DND-41 (cell line): ENCODE measurements at regions not wholly inside any gene's neighbourhood (a gene's known extent, or its start where the extent isn't known, plus 50 kb on each side); places are given as distances from the start of the nearest gene placed in this dataset.

Experiments used
- EZH2 ChIP-seq: IDR thresholded peaks from 3 replicates; pipeline ENCODE4 v1.6.1; 2012; ENCODE audit warnings: borderline replicate concordance, low read depth, mild to moderate bottlenecking, moderate library complexity, low read length, inconsistent platforms; ENCODE audit not compliant: severe bottlenecking
- TF ChIP-seq, protein P1 (sequence below): IDR thresholded peaks from 2 replicates; pipeline ENCODE4 v1.5.1; 2012; ENCODE audit warnings: borderline replicate concordance, low read length, moderate library complexity, mild to moderate bottlenecking; ENCODE audit not compliant: poor library complexity, severe bottlenecking; ENCODE audit errors: extremely low read depth

DNA sequence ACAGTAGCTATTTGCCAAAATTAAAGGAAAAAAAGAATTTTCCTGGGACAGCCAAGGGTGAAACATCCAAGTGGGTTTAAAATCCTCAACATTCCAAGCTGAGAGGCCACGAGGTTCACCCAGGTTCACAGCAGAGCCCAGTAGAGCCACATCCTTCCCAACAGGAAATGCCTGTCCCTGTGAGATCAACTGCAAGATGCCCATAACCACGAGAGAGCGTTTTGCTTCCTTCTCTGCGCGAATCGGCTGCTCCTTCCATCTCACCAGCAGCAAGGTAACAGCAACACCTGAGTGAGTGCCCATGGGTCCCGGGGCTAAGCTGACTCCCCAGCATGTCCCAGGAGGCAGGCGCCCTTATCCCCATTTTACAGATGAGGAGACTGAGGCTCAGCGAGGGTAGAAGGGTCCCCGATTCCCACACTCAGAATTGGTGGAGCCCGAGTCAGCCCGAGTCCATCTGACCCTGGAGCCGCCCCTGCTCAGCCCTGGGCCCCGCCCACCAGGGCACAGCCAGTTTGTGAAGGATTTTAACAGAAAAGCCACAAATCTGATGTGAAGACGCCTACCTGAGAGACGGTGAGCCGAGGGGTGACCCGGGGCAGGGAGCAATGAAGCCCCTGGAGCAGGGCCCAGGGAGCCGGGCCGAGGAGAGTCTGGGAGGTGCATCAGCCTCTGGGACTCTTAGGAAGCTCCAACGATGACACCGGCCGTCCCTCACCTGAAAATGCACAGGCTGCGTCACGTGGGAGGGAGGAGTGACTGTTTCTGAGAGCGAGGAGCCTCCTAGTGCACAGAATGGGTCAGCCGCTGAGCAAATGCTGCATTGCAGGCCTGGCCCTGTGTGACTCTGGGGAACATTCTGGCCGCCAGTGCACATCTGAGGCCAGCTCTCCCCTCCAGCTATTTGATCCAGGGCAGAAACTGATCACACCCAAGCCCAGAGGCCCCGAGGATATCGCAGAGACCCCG is 236.9 kb upstream of the SFSWAP start:
- TF ChIP-seq, protein P1, sequence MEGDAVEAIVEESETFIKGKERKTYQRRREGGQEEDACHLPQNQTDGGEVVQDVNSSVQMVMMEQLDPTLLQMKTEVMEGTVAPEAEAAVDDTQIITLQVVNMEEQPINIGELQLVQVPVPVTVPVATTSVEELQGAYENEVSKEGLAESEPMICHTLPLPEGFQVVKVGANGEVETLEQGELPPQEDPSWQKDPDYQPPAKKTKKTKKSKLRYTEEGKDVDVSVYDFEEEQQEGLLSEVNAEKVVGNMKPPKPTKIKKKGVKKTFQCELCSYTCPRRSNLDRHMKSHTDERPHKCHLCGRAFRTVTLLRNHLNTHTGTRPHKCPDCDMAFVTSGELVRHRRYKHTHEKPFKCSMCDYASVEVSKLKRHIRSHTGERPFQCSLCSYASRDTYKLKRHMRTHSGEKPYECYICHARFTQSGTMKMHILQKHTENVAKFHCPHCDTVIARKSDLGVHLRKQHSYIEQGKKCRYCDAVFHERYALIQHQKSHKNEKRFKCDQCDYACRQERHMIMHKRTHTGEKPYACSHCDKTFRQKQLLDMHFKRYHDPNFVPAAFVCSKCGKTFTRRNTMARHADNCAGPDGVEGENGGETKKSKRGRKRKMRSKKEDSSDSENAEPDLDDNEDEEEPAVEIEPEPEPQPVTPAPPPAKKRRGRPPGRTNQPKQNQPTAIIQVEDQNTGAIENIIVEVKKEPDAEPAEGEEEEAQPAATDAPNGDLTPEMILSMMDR, result no peak
- no peak for TF ChIP-seq EZH2
